ENCODE measurements at regions not wholly inside any gene's neighbourhood (a gene's known extent, or its start where the extent isn't known, plus 50 kb on each side); places are given as distances from the start of the nearest gene placed in this dataset.

GRCh38 chr13:65470781-65471180, 1759.4 kb downstream of the PCDH9 start:
- TF ChIP-seq, protein P1, sequence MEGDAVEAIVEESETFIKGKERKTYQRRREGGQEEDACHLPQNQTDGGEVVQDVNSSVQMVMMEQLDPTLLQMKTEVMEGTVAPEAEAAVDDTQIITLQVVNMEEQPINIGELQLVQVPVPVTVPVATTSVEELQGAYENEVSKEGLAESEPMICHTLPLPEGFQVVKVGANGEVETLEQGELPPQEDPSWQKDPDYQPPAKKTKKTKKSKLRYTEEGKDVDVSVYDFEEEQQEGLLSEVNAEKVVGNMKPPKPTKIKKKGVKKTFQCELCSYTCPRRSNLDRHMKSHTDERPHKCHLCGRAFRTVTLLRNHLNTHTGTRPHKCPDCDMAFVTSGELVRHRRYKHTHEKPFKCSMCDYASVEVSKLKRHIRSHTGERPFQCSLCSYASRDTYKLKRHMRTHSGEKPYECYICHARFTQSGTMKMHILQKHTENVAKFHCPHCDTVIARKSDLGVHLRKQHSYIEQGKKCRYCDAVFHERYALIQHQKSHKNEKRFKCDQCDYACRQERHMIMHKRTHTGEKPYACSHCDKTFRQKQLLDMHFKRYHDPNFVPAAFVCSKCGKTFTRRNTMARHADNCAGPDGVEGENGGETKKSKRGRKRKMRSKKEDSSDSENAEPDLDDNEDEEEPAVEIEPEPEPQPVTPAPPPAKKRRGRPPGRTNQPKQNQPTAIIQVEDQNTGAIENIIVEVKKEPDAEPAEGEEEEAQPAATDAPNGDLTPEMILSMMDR (IDR thresholded peaks at IDR 0.05; ENCODE audit: borderline replicate concordance, insufficient read depth, low read depth, low read length): no peak
- H3K4me3 ChIP-seq (ENCODE audit: low read depth, low read length): no peak overlapping the region

DNA sequence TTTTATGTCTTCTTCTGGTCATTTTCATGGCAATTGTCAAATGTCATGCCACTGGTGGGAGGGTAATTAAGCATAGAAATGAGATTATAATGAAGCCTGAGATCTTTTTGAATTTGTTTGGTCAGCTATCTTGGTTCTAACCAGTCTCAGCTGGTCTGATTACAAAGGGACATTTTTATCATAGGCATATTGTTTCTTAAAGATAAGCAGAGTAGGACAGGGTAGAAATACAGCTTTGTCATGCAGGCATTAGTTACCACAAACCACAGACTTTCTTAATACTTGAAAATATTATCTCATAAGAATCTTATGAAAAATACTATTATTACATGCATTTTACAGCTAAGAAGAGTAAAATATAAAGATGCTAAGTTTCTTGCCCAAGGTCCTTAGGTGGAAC, 1761.5 kb downstream of the PCDH9 start:
- no peak overlapping the region for H3K4me3 ChIP-seq (ENCODE audit: low read depth, low read length)
- TF ChIP-seq, protein P1 (IDR thresholded peaks at IDR 0.05; ENCODE audit: borderline replicate concordance, insufficient read depth, low read depth, low read length): no peak

- TF ChIP-seq, protein P1 (IDR thresholded peaks at IDR 0.05; ENCODE audit: borderline replicate concordance, insufficient read depth, low read depth, low read length): no peak
- no peak overlapping the region for H3K4me3 ChIP-seq (ENCODE audit: low read depth, low read length)
These were observed 1768.5 kb downstream of the PCDH9 start for GRCh38 chr13:65461590-65461989.

GRCh38 chr13:65460136-65460535, 1770.0 kb downstream of the PCDH9 start:
- TF ChIP-seq, protein P1 (IDR thresholded peaks at IDR 0.05; ENCODE audit: borderline replicate concordance, insufficient read depth, low read depth, low read length): no peak

GRCh38 chr13:65456150-65456912, 1773.8 kb downstream of the PCDH9 start:
- TF ChIP-seq, protein P1 (IDR thresholded peaks at IDR 0.05; ENCODE audit: borderline replicate concordance, insufficient read depth, low read depth, low read length): no peak

More at GRCh38 chr13:65460136-65460535, 1770.0 kb downstream of the PCDH9 start:
- H3K4me3 ChIP-seq (ENCODE audit: low read depth, low read length): no peak overlapping the region

DNA sequence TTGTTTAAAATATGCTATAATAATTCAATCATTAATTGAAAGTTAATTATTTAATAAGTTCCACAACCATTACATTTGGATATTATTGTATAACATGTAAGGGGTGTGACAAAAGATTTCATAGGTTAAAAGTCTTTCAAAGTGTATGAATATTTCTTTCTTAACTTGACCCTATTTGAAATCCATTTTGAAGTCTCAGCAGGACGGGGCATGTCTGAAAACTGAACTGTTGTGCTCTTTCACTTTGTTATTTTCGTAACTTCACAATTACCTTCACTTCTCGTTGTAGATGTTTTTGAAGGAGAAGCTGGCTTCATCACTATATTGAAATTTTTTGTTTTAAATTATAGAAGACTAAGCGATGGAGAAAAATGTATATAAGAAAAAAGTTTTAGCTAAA, 1775.7 kb downstream of the PCDH9 start:
- TF ChIP-seq, protein P1 (IDR thresholded peaks at IDR 0.05; ENCODE audit: borderline replicate concordance, insufficient read depth, low read depth, low read length): no peak
- H3K4me3 ChIP-seq (ENCODE audit: low read depth, low read length): no peak overlapping the region

More at GRCh38 chr13:65456150-65456912, 1773.8 kb downstream of the PCDH9 start:
- H3K4me3 ChIP-seq (ENCODE audit: low read depth, low read length): no peak overlapping the region

GRCh38 chr13:65453982-65454381, 1776.2 kb downstream of the PCDH9 start:
- no peak overlapping the region for H3K4me3 ChIP-seq (ENCODE audit: low read depth, low read length)
- TF ChIP-seq, protein P1 (IDR thresholded peaks at IDR 0.05; ENCODE audit: borderline replicate concordance, insufficient read depth, low read depth, low read length): no peak
